Vagina (tissue), 2 donors: ENCODE measurements at regions not wholly inside any gene's neighbourhood (a gene's known extent, or its start where the extent isn't known, plus 50 kb on each side); places are given as distances from the start of the nearest gene placed in this dataset.

ENCODE experiments used
- DNase-seq, 2 donors: peaks; one replicate each; pipeline ENCODE4 v3.0.0-alpha.2; 2017; ENCODE audit errors: extremely low spot score in 2 of 2
- H3K27ac ChIP-seq: fragments of 200-600 bp; sonication (generic); one replicate; pipeline ENCODE4 v1.5.1; 2019
- H3K27me3 ChIP-seq: fragments of 200-600 bp; sonication (generic); one replicate; pipeline ENCODE4 v1.5.1; 2019
- H3K36me3 ChIP-seq, 2 donors: fragments of 200-600 bp; sonication (generic); one replicate each; pipeline ENCODE4 v1.5.1; 2017 to 2019
- H3K4me1 ChIP-seq: fragments of 200-600 bp; sonication (generic); one replicate; pipeline ENCODE4 v1.5.1; 2019
- H3K4me3 ChIP-seq, 2 donors: fragments of 200-600 bp; sonication (generic); 1 replicate in 1 of 2; 2 replicates in 1 of 2; pipeline ENCODE4 v1.5.1; 2016 to 2019
- H3K9me3 ChIP-seq: fragments of 200-600 bp; sonication (generic); one replicate; pipeline ENCODE4 v1.5.1; 2019
- CTCF ChIP-seq, 3 experiments: fragments of 450-650 bp in 2 of 3; fragments of 200-600 bp in 1 of 3; sonication (generic) in 1 of 3; IDR thresholded peaks; one replicate each; pipeline ENCODE4 v1.5.1; 2017 to 2019; ENCODE audit warnings: antibody characterized with exemption in 3 of 3, mild to moderate bottlenecking in 2 of 3, moderate library complexity in 2 of 3
- POLR2A ChIP-seq, 2 donors: fragments of 450-650 bp; IDR thresholded peaks; one replicate each; pipeline ENCODE4 v1.6.1; 2017; ENCODE audit warnings: antibody characterized with exemption in 2 of 2, mild to moderate bottlenecking in 2 of 2, moderate library complexity in 2 of 2
- POLR2AphosphoS5 ChIP-seq, 2 donors: sonication (generic); formaldehyde crosslinking; IDR thresholded peaks; one replicate each; pipeline ENCODE4 v1.9.0; 2017; ENCODE audit warnings: antibody characterized with exemption in 2 of 2, mild to moderate bottlenecking in 2 of 2, low read depth in 1 of 2; ENCODE audit not compliant: insufficient read depth in 1 of 2
- intact Hi-C: fragments of 100-400 bp; cut with DNase I; formaldehyde crosslinking; loops from one replicate; pipeline ENCODE4 v1.15.1; 2023

DNA sequence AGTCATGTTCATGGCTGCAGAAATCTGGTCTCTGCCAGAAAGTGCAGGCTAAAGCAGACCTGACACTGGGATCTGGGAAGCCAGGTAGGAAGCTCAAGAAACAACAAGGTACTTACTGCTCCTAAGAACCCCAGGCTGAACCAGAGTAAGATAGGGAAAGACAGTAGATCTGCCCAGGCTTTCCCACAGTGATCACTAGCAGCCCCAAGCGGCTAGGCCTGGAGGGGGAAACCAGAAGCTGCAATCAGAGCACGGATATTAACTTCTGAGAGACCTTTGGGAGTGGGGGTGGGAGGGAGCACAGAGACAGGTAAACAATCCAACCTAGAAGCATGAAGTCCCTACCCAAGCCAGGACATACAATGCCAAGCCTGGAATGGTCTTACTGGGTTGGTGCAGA, 135.2 kb upstream of the C11orf58 start:
- no peaks in the 10 kb centered on the region for H3K36me3 ChIP-seq
- TF ChIP-seq POLR2AphosphoS5 (IDR thresholded peaks at IDR 0.05; ENCODE audit: insufficient read depth in 1 of 2, low read depth in 1 of 2) (no peak), CTCF (IDR thresholded peaks at IDR 0.05) (no peak), POLR2A (IDR thresholded peaks at IDR 0.05) (no peak)
- no peaks in the 10 kb centered on the region for H3K9me3 ChIP-seq
- H3K4me1 ChIP-seq: peaks cover 33% of the 10 kb centered on the region
- DNase-seq: no peak
- H3K4me3 ChIP-seq: no peak overlapping the region
- intact Hi-C loops: no loop called here
- H3K27me3 ChIP-seq: no peaks in the 10 kb centered on the region
- no peak overlapping the region for H3K27ac ChIP-seq

DNA sequence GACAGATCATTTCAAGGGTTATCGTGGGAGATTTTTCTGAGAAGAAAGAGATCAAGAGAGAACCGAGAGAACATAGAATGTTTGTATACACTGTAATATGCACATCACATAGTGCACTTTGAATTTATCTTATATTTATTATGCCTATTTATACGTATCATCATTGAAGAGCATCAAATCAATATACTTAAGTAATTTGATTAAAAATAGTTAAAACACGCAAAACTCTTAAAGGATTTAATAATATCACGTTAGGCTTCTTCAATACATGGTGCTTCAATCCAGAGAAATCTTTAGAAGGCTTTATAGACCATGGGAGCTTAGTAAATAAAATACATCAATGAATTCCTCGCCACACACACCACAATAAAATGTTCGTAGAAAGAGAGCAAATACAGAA, 139.5 kb upstream of the C11orf58 start:
- no peak for TF ChIP-seq POLR2AphosphoS5 (IDR thresholded peaks at IDR 0.05; ENCODE audit: insufficient read depth in 1 of 2, low read depth in 1 of 2)
- TF ChIP-seq POLR2A (IDR thresholded peaks at IDR 0.05): no peak
- no peak for TF ChIP-seq CTCF (IDR thresholded peaks at IDR 0.05)
- Histone ChIP-seq H3K4me3 (no peak overlapping the region), H3K36me3 (no peaks in the 10 kb centered on the region), H3K27me3 (no peaks in the 10 kb centered on the region), H3K27ac (no peak overlapping the region), H3K4me1 (peaks cover 2% of the 10 kb centered on the region), H3K9me3 (no peaks in the 10 kb centered on the region)
- no peak for DNase-seq
- intact Hi-C loops: no loop called here

GRCh38 chr11:16598032-16598431, 140.4 kb upstream of the C11orf58 start:
- Histone ChIP-seq H3K4me3 (no peak overlapping the region), H3K9me3 (no peaks in the 10 kb centered on the region), H3K27ac (no peak overlapping the region), H3K4me1 (no peaks in the 10 kb centered on the region), H3K27me3 (no peaks in the 10 kb centered on the region), H3K36me3 (no peaks in the 10 kb centered on the region)
- TF ChIP-seq CTCF (IDR thresholded peaks at IDR 0.05): no peak
- TF ChIP-seq POLR2A (IDR thresholded peaks at IDR 0.05): no peak
- TF ChIP-seq POLR2AphosphoS5 (IDR thresholded peaks at IDR 0.05; ENCODE audit: insufficient read depth in 1 of 2, low read depth in 1 of 2): no peak
- DNase-seq: no peak
- intact Hi-C loops: no loop called here

DNA sequence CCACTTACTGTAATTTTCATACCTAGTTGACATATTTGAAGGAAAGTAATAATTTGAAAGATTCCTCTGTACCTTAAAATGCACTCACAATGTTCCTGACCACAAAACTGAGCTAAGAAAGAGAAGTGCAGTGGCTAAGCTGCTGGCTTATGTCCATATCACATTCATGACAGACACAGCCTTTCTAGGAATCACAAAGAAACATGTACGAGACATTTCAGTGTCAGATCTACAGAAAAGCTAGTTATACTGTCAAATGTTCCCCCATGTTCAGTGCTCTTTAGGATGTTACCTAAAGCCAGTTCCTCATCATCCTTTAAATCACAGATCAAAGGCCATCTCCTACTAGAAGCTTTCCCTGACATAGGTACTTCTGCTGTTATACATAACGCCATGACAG, 142.2 kb upstream of the C11orf58 start:
- H3K4me1 ChIP-seq: no peaks in the 10 kb centered on the region

DNA sequence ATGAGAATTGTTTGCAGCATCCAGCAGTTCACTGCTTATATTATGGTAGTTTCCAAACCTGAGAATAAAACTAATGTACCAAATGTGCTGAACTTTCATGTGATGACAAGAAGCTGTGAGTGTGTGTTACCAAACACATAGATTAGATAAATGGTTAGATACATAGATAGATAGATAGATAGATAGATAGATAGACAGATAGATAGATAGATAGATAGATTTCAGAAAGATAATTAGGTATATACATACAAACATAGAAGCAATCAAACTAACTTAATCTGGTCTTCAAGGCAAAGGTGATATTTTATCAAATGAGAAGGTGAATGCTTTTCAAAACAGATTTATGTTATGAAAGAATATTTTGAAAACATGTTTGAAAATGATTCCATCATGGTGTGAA, 147.3 kb upstream of the C11orf58 start:
- Histone ChIP-seq H3K27me3 (no peaks in the 10 kb centered on the region), H3K4me1 (no peaks in the 10 kb centered on the region), H3K9me3 (no peaks in the 10 kb centered on the region), H3K4me3 (no peak overlapping the region), H3K27ac (no peak overlapping the region), H3K36me3 (no peaks in the 10 kb centered on the region)
- no peak for DNase-seq
- intact Hi-C loops: no loop called here
- no peak for TF ChIP-seq POLR2A (IDR thresholded peaks at IDR 0.05)

More for the DNA sequence above, 142.2 kb upstream of the C11orf58 start:
- Histone ChIP-seq H3K27ac (no peak overlapping the region), H3K36me3 (no peaks in the 10 kb centered on the region), H3K27me3 (no peaks in the 10 kb centered on the region), H3K9me3 (no peaks in the 10 kb centered on the region), H3K4me3 (no peak overlapping the region)
- TF ChIP-seq POLR2AphosphoS5 (IDR thresholded peaks at IDR 0.05; ENCODE audit: insufficient read depth in 1 of 2, low read depth in 1 of 2) (no peak), POLR2A (IDR thresholded peaks at IDR 0.05) (no peak), CTCF (IDR thresholded peaks at IDR 0.05) (no peak)
- DNase-seq: no peak
- intact Hi-C loops: no loop called here

DNA sequence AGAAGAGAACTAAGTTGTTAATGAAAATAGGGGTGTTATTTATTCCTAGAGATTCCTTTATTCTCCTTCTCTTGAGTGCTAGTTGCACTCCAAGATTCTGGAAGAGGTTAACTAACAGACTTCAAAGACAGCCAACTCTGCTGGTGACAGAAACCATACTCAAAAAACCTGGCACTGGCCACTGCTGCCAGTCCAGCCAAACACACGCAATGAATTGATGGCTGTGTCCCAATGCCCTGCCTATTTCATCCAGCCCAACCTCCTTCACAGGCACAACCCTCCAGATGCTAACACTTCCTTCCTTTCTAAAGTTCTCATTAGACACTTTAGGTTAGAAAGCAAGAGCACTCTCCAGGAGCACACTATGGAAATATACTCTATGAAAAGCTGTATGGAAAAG, 150.8 kb upstream of the C11orf58 start:
- H3K27me3 ChIP-seq: no peaks in the 10 kb centered on the region
- no peaks in the 10 kb centered on the region for H3K4me1 ChIP-seq
- H3K36me3 ChIP-seq: no peaks in the 10 kb centered on the region
- H3K9me3 ChIP-seq: no peaks in the 10 kb centered on the region
- H3K4me3 ChIP-seq: no peak overlapping the region
- no peak overlapping the region for H3K27ac ChIP-seq
- intact Hi-C loops: no loop called here
- no peak for DNase-seq
- TF ChIP-seq POLR2AphosphoS5 (IDR thresholded peaks at IDR 0.05; ENCODE audit: insufficient read depth in 1 of 2, low read depth in 1 of 2) (no peak), CTCF (IDR thresholded peaks at IDR 0.05) (no peak), POLR2A (IDR thresholded peaks at IDR 0.05) (no peak)
